ENCODE measurements at regions not wholly inside any gene's neighbourhood (a gene's known extent, or its start where the extent isn't known, plus 50 kb on each side); places are given as distances from the start of the nearest gene placed in this dataset.
A peak's percentile ranks its signal among the peaks of the same experiment; 100 is the strongest.
"Not testable (repeated sequence)": the region's sequence is repeated elsewhere in the genome, so short reads cannot be mapped to it uniquely, and the experiment has no call there.

DNA sequence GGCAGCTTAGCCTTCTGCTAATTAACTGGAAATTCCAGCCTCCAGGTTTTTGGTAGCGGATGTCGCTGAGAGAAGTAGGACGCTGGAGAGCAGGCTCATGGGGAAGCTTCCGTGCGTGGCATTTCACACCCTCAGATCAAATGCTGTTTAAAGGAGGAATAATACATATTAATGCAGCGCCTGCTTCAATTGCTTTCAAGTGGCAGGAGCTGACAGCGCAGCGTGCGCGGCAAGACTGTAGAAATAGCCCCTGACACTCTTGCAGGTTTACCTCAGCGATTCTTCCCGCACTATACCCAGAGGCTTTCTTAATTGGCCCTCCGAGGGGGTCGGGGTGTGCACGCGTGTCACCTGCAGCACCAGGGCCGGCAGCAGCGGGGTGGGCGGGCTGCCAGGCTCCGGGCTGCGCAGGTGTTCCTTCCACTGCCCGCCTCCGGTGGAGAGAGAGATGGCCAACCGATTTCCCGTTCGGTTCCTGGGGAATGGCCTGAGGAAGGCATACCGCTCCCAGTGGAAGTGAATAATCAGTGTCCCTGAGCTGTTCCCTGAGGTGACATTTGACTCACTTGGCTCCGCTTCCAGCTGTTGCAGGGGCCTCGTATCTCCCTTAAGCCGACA is 427.9 kb downstream of the KCTD16 start:
- TF ChIP-seq TP53 (CRISPR knock-in tag; IDR thresholded peaks at IDR 0.05) = no peak
- Histone ChIP-seq H3K4me1 (no peaks in the 10 kb centered on the region), H3K4me2 (peak overlapping the region; percentile 56), H3K9me3 (no peaks in the 10 kb centered on the region), H3K27ac (no peak overlapping the region), H3K4me3 (0 out of 3 replicates have a peak overlapping the region, but pooled peaks have one; percentile 15)
- CTCF ChIA-PET = interaction anchor here (0.6 kb wide), 1 partner anchor 292 kb away, joined by 3 read pairs; no protein-coding TSS in a partner anchor
- peak; percentile 62 to 68; a peak in 5 of 6 replicates for ATAC-seq
- POLR2A ChIA-PET = no interaction called here
- FAIRE-seq = no peak
- 20% methylated on average over 28 of the region's 30 CpGs for WGBS (ENCODE audit: missing lambda C conversion rate)
- no peak for DNase-seq (ENCODE audit: low read depth in 1 of 2, low spot score in 1 of 2)

DNA sequence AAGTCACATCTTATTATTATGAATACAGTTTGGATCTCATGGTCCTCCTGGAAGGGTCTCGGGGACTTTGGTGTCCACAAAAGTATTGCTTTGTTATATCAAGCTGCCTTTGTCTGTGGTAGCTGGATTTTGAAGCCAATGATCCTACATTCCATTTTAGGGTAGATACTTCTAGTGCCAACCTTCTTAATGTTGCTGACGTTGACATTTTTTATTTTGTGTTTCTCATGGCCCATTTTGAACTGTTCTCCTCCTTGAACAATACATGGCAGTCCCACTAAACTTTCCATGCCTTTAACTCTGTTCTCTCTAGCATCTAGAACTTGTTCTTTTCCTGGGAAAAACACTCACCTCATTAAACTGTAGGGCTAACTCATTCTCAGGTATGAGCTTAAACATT is 425.8 kb downstream of the KCTD16 start:
- CTCF ChIA-PET = no interaction called here
- DNase-seq (ENCODE audit: low read depth in 1 of 2, low spot score in 1 of 2) (no peak), FAIRE-seq (no peak), ATAC-seq (no peak)
- 0% methylated on average over 2 of the region's 2 CpGs for WGBS (ENCODE audit: missing lambda C conversion rate)
- TF ChIP-seq CHD2 (IDR thresholded peaks at IDR 0.05; ENCODE audit: low read length, partially characterized antibody) (no peak), MAFK (IDR thresholded peaks at IDR 0.05; ENCODE audit: partially characterized antibody) (peak; percentile 95)
- Histone ChIP-seq H3K4me1 (no peaks in the 10 kb centered on the region), H3K4me3 (no peak overlapping the region), H3K4me2 (no peak overlapping the region), H3K9me3 (no peaks in the 10 kb centered on the region), H3K27ac (no peak overlapping the region)
- POLR2A ChIA-PET = no interaction called here

DNA sequence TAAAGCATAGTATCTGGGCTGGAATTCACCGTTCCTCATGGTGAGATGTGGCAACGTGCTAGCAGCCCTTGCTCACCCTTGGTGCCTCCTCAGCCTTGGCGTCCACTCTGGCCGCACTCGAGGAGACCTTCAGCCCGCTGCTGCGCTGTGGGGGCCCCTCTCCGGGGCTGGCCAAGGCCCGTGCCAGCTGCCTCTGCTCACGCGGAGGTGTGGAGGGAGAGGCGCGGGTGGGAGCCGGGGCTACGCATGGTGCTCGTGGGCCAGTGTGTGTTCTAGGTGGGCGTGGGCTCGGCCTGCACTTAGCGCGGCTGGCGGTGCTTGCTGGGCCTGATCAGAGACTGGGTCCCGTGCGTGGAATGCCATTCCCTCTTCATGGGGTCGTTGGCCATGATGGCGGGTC is 424.2 kb downstream of the KCTD16 start:
- Histone ChIP-seq H3K4me3 (no peak overlapping the region), H3K27ac (no peak overlapping the region), H3K4me1 (no peaks in the 10 kb centered on the region), H3K9me3 (no peaks in the 10 kb centered on the region), H3K4me2 (no peak overlapping the region)
- ChIA-PET CTCF (no interaction called here), POLR2A (no interaction called here)
- no peak for ATAC-seq
- 66% methylated on average over 25 of the region's 25 CpGs for WGBS (ENCODE audit: missing lambda C conversion rate)
- TF ChIP-seq TP53 (CRISPR knock-in tag; IDR thresholded peaks at IDR 0.05) (no peak), JUN (IDR thresholded peaks at IDR 0.05) (no peak), HOXA7 (CRISPR knock-in tag; IDR thresholded peaks at IDR 0.05) (no peak), HMGXB4 (CRISPR knock-in tag; IDR thresholded peaks at IDR 0.05; ENCODE audit: borderline replicate concordance) (no peak), TFCP2L1 (CRISPR knock-in tag; IDR thresholded peaks at IDR 0.05) (no peak), FOSB (CRISPR knock-in tag; IDR thresholded peaks at IDR 0.05) (no peak), RNF2 (IDR thresholded peaks at IDR 0.05; ENCODE audit: borderline replicate concordance, low read depth) (no peak)
- TF ChIP-seq, protein P1, sequence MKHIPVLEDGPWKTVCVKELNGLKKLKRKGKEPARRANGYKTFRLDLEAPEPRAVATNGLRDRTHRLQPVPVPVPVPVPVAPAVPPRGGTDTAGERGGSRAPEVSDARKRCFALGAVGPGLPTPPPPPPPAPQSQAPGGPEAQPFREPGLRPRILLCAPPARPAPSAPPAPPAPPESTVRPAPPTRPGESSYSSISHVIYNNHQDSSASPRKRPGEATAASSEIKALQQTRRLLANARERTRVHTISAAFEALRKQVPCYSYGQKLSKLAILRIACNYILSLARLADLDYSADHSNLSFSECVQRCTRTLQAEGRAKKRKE (CRISPR knock-in tag; IDR thresholded peaks at IDR 0.05; ENCODE audit: low read depth) = no peak
- DNase-seq (ENCODE audit: low read depth in 1 of 2, low spot score in 1 of 2) = no peak
- no peak for FAIRE-seq

DNA sequence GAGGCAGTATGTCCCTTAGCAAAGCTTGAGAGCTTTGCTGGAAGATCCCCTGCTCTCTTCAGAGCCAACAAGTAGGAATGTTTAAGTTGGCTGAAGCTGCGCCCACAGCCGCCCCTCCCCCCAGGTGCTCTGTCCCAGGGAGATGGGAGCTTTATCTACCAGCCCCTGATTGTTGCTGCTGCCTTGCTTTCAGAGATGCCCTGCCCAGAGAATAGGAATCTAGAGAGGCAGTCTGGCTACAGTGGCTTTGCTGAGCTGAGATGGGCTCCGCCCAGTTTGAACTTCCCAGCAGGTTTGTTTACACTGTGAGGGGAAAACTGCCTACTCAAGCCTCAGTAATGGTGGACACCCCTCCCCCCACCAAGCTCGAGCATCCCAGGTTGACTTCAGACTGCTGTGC is 423.6 kb downstream of the KCTD16 start:
- H3K4me2 ChIP-seq; FAIRE-seq; POLR2A ChIA-PET; H3K27ac ChIP-seq; DNase-seq (ENCODE audit: low read depth in 1 of 2, low spot score in 1 of 2); H3K4me3 ChIP-seq; CTCF ChIA-PET; H3K4me1 ChIP-seq; ATAC-seq; H3K9me3 ChIP-seq: not testable (repeated sequence)
- 8% methylated on average over 4 of the region's 4 CpGs for WGBS (ENCODE audit: missing lambda C conversion rate)

DNA sequence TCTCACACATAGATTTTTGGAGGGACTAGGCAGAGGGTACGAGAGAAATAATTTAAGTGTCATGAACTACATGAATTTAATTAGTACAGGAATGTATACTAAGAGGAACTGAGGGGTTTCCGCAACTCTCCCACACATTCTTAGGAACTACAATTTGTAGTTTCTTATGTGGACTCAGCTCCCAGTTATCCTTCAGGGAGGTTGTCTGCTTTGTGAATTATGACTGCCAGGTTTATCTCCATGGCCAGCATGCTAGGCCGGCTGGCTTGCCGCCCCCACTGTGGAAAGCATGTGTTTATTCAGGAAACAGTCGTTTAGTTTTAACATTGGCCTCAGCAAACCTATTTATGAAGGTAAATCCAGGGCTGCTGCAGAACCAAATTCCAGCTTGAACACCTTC is 415.0 kb downstream of the KCTD16 start:
- Histone ChIP-seq H3K4me2 (no peak overlapping the region), H3K9me3 (no peaks in the 10 kb centered on the region), H3K27ac (no peak overlapping the region), H3K4me1 (peaks cover 4% of the 10 kb centered on the region; the same call in 1 of the 3 replicates), H3K4me3 (no peak overlapping the region)
- ATAC-seq = no peak
- no peak for FAIRE-seq
- no peak for DNase-seq (ENCODE audit: low read depth in 1 of 2, low spot score in 1 of 2)
- 51% methylated on average over 5 of the region's 5 CpGs for WGBS (ENCODE audit: missing lambda C conversion rate)
- ChIA-PET CTCF (no interaction called here), POLR2A (no interaction called here)
- TF ChIP-seq KDM5A (IDR thresholded peaks at IDR 0.05) (no peak), HOXB13 (CRISPR knock-in tag; IDR thresholded peaks at IDR 0.05; ENCODE audit: low read depth) (no peak), REST (IDR thresholded peaks at IDR 0.05) (no peak), ZC3H11A (IDR thresholded peaks at IDR 0.05) (no peak), POLR2AphosphoS2 (conservative IDR thresholded peaks at IDR 0.05; ENCODE audit: low read length) (no peak), SREBF2 (IDR thresholded peaks at IDR 0.05) (no peak), EP300 (IDR thresholded peaks at IDR 0.05) (no peak), JUNB (IDR thresholded peaks at IDR 0.05) (no peak)
- TF ChIP-seq, protein P2, sequence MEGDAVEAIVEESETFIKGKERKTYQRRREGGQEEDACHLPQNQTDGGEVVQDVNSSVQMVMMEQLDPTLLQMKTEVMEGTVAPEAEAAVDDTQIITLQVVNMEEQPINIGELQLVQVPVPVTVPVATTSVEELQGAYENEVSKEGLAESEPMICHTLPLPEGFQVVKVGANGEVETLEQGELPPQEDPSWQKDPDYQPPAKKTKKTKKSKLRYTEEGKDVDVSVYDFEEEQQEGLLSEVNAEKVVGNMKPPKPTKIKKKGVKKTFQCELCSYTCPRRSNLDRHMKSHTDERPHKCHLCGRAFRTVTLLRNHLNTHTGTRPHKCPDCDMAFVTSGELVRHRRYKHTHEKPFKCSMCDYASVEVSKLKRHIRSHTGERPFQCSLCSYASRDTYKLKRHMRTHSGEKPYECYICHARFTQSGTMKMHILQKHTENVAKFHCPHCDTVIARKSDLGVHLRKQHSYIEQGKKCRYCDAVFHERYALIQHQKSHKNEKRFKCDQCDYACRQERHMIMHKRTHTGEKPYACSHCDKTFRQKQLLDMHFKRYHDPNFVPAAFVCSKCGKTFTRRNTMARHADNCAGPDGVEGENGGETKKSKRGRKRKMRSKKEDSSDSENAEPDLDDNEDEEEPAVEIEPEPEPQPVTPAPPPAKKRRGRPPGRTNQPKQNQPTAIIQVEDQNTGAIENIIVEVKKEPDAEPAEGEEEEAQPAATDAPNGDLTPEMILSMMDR (IDR thresholded peaks at IDR 0.05) = no peak

Data from A549 (cell line).